ENCODE measurements at regions not wholly inside any gene's neighbourhood (a gene's known extent, or its start where the extent isn't known, plus 50 kb on each side); places are given as distances from the start of the nearest gene placed in this dataset.

GRCh38 chr12:23259558-23259957 lies 634.6 kb downstream of the ETNK1 start:
- no peak overlapping the region for H3K27ac Mint-ChIP-seq
- no peaks in the 10 kb centered on the region for H3K27me3 Mint-ChIP-seq (ENCODE audit: low read depth)
- DNase-seq (ENCODE audit: low spot score) (no peak), ATAC-seq (no peak)
- no peaks in the 10 kb centered on the region for H3K9me3 Mint-ChIP-seq
- ChIA-PET POLR2A (no interaction called here), CTCF (no interaction called here)
- no peaks in the 10 kb centered on the region for H3K4me1 Mint-ChIP-seq
- no peak overlapping the region for H3K4me3 Mint-ChIP-seq
- TF ChIP-seq USF1 (CRISPR knock-in tag; IDR thresholded peaks at IDR 0.05) (no peak), MXD4 (CRISPR knock-in tag; IDR thresholded peaks at IDR 0.05; ENCODE audit: borderline replicate concordance) (no peak), E2F1 (CRISPR knock-in tag; IDR thresholded peaks at IDR 0.05) (no peak), MLX (CRISPR knock-in tag; IDR thresholded peaks at IDR 0.05) (no peak), PRDM15 (CRISPR knock-in tag; IDR thresholded peaks at IDR 0.05) (no peak), E2F5 (CRISPR knock-in tag; IDR thresholded peaks at IDR 0.05) (no peak), ZNF121 (CRISPR knock-in tag; IDR thresholded peaks at IDR 0.05) (no peak), ATF3 (CRISPR knock-in tag; conservative IDR thresholded peaks at IDR 0.05) (no peak), IRF2 (CRISPR knock-in tag; IDR thresholded peaks at IDR 0.05; ENCODE audit: borderline replicate concordance, low read depth) (no peak)
- H3K36me3 Mint-ChIP-seq = no peaks in the 10 kb centered on the region

GRCh38 chr12:23262670-23263069 lies 637.7 kb downstream of the ETNK1 start:
- Mint-ChIP-seq H3K9me3 (peaks cover 3% of the 10 kb centered on the region; the same call in 1 of the 2 replicates), H3K4me3 (no peak overlapping the region), H3K4me1 (no peaks in the 10 kb centered on the region), H3K36me3 (no peaks in the 10 kb centered on the region), H3K27ac (no peak overlapping the region), H3K27me3 (ENCODE audit: low read depth) (no peaks in the 10 kb centered on the region)
- ATAC-seq = no peak
- POLR2A ChIA-PET = no interaction called here
- no peak for DNase-seq (ENCODE audit: low spot score)
- CTCF ChIA-PET = no interaction called here
- TF ChIP-seq TP53 (CRISPR knock-in tag; IDR thresholded peaks at IDR 0.05) (no peak), ATF1 (CRISPR knock-in tag; IDR thresholded peaks at IDR 0.05) (no peak), ZNF219 (CRISPR knock-in tag; IDR thresholded peaks at IDR 0.05; ENCODE audit: borderline replicate concordance) (no peak), NFE2L1 (CRISPR knock-in tag; IDR thresholded peaks at IDR 0.05) (no peak), E2F4 (CRISPR knock-in tag; IDR thresholded peaks at IDR 0.05; ENCODE audit: borderline replicate concordance, low read depth) (no peak), ZBTB43 (CRISPR knock-in tag; IDR thresholded peaks at IDR 0.05) (no peak), TEAD4 (CRISPR knock-in tag; IDR thresholded peaks at IDR 0.05) (no peak), ATF6 (CRISPR knock-in tag; IDR thresholded peaks at IDR 0.05) (no peak), IRF1 (CRISPR knock-in tag; IDR thresholded peaks at IDR 0.05) (no peak), ZNF138 (CRISPR knock-in tag; conservative IDR thresholded peaks at IDR 0.05) (no peak), ERG (CRISPR knock-in tag; IDR thresholded peaks at IDR 0.05) (no peak), TEAD1 (CRISPR knock-in tag; IDR thresholded peaks at IDR 0.05) (no peak), OVOL2 (CRISPR knock-in tag; IDR thresholded peaks at IDR 0.05; ENCODE audit: borderline replicate concordance) (no peak)
